Cerebellar cortex (tissue), 1 donor: ENCODE measurements at regions not wholly inside any gene's neighbourhood (a gene's known extent, or its start where the extent isn't known, plus 50 kb on each side); places are given as distances from the start of the nearest gene placed in this dataset.

Experiments
- DNase-seq: peaks from one replicate; pipeline ENCODE4 v3.0.0-alpha.2; 2015; ENCODE audit warnings: low spot score

- DNase-seq: no peak
Observed at GRCh38 chr4:58688568-58688967, 1578.4 kb upstream of the IGFBP7 start.

- no peak for DNase-seq
Observed at GRCh38 chr4:58679886-58680285, 1569.7 kb upstream of the IGFBP7 start.

GRCh38 chr4:58679051-58679450 lies 1568.9 kb upstream of the IGFBP7 start:
- no peak for DNase-seq

- no peak for DNase-seq
Observed at GRCh38 chr4:58669783-58670182, 1559.6 kb upstream of the IGFBP7 start.

- no peak for DNase-seq
Observed at GRCh38 chr4:58665649-58666048, 1555.5 kb upstream of the IGFBP7 start.

- DNase-seq: no peak
Observed at GRCh38 chr4:58658701-58659100, 1548.5 kb upstream of the IGFBP7 start.

GRCh38 chr4:58653251-58653650 lies 1543.1 kb upstream of the IGFBP7 start:
- DNase-seq: no peak

- DNase-seq: peak; percentile 90
Observed at GRCh38 chr4:58649226-58649625, 1539.0 kb upstream of the IGFBP7 start.

- no peak for DNase-seq
Observed at GRCh38 chr4:58646126-58646525, 1535.9 kb upstream of the IGFBP7 start.

- DNase-seq: no peak
Observed at GRCh38 chr4:58644549-58644948, 1534.4 kb upstream of the IGFBP7 start.

GRCh38 chr4:58636381-58636780 lies 1526.2 kb upstream of the IGFBP7 start:
- DNase-seq: no peak

- no peak for DNase-seq
Observed at GRCh38 chr4:58617226-58617625, 1507.0 kb upstream of the IGFBP7 start.

GRCh38 chr4:58611012-58611411 lies 1500.8 kb upstream of the IGFBP7 start:
- no peak for DNase-seq

GRCh38 chr4:58606303-58606702 lies 1496.1 kb upstream of the IGFBP7 start:
- no peak for DNase-seq

GRCh38 chr4:58603951-58604350 lies 1493.8 kb upstream of the IGFBP7 start:
- DNase-seq: no peak

- no peak for DNase-seq
Observed at GRCh38 chr4:58602731-58603359, 1492.7 kb upstream of the IGFBP7 start.

GRCh38 chr4:58602022-58602421 lies 1491.8 kb upstream of the IGFBP7 start:
- no peak for DNase-seq

GRCh38 chr4:58600290-58600689 lies 1490.1 kb upstream of the IGFBP7 start:
- no peak for DNase-seq

- no peak for DNase-seq
Observed at GRCh38 chr4:58590722-58591121, 1480.5 kb upstream of the IGFBP7 start.

- no peak for DNase-seq
Observed at GRCh38 chr4:58587856-58588255, 1477.7 kb upstream of the IGFBP7 start.

GRCh38 chr4:58566260-58566659 lies 1456.1 kb upstream of the IGFBP7 start:
- no peak for DNase-seq

- DNase-seq: no peak
Observed at GRCh38 chr4:58564695-58565475, 1454.7 kb upstream of the IGFBP7 start.

GRCh38 chr4:58561170-58561569 lies 1451.0 kb upstream of the IGFBP7 start:
- no peak for DNase-seq

GRCh38 chr4:58560736-58561135 lies 1450.6 kb upstream of the IGFBP7 start:
- no peak for DNase-seq
